ENCODE measurements at regions not wholly inside any gene's neighbourhood (a gene's known extent, or its start where the extent isn't known, plus 50 kb on each side); places are given as distances from the start of the nearest gene placed in this dataset.
"Not testable (repeated sequence)": the region's sequence is repeated elsewhere in the genome, so short reads cannot be mapped to it uniquely, and the experiment has no call there.

GRCh38 chr4:63302078-63302477, 1107.2 kb downstream of the TECRL start:
- no peak for DNase-seq (ENCODE audit: low read depth)

- DNase-seq (ENCODE audit: low read depth): peak; percentile 4
These were observed 1112.5 kb downstream of the TECRL start for GRCh38 chr4:63296773-63297172.

DNA sequence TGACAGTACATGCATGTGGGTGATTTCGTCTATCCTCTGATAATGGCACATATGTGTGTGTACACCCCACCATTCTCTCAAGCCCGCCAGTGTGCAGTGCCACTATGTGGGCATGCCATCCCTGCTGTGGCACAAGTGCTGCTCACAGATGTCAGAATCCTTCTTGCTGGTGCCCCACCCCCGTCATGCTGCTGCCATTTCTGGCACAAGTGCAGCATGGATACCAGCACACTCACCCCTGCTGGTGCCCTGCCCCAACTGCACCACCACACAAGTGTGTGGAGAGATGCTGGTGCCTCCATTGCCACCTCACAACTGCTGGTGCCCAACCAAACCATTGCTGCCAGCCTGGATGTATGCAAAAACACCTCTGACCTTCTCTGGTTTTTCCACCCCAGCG, 1133.8 kb downstream of the TECRL start:
- DNase-seq (ENCODE audit: low read depth): no peak

GRCh38 chr4:63269156-63269555, 1140.1 kb downstream of the TECRL start:
- DNase-seq (ENCODE audit: low read depth): no peak

DNA sequence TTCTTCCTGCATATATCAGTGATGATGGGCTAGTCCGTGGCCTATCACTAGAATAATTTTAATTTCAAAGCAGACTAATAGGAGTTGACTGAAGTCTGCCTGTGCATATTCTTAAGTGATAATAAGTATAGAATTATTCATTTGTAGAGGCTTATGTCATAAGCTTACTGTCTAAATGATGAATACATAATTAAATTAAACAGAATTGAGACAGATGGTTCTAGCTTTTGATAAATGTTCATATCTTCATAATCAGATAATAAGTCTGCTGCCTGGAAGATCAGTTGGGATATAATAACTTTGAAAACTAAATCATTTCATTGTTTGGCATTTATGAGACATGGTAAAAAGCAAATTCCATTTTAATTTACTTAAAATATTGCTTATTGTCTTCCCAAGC, 1175.6 kb downstream of the TECRL start:
- DNase-seq (ENCODE audit: low read depth): no peak

DNA sequence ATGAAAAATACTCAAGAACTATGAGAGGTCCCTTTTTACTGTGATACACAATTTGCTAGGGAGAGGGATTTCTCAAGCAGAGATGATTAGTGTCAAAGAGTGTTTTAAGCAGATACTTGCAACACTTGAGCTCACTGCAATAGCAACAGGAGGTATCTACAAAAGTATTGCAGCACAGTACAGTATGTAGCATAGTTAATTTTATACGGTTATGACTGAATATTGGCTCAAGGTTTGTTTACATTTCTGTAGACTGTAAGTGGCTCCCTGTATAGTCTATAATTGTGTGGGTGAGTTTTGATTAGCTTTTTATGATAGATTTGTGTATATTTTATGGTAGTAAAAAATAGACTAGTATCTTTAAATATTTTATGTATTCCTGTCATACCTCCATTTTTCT, 1177.2 kb downstream of the TECRL start:
- DNase-seq (ENCODE audit: low read depth): no peak

- no peak for DNase-seq (ENCODE audit: low read depth)
These were observed 1183.0 kb downstream of the TECRL start for GRCh38 chr4:63226229-63226628.

- no peak for DNase-seq (ENCODE audit: low read depth)
These were observed 1186.8 kb downstream of the TECRL start for GRCh38 chr4:63222466-63222865.

DNA sequence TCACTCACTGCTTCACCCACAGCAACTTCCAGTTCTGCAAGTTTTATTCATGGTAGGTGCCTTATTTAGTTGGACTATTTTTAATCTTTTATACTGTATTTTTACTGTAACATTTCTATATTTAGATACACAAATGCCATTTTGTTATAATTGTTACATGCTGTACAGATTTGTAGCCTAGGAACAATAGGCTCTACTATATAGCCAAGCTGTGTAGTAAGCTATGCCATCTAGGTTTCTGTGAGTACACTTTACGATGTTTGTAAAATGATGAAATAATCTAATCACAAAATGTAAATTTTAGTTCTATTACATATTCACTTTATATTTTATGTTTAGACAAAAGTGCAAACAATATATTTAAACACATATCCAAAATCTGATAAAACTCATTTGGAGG, 1187.8 kb downstream of the TECRL start:
- no peak for DNase-seq (ENCODE audit: low read depth)

GRCh38 chr4:63218856-63219255, 1190.4 kb downstream of the TECRL start:
- DNase-seq (ENCODE audit: low read depth): no peak

DNA sequence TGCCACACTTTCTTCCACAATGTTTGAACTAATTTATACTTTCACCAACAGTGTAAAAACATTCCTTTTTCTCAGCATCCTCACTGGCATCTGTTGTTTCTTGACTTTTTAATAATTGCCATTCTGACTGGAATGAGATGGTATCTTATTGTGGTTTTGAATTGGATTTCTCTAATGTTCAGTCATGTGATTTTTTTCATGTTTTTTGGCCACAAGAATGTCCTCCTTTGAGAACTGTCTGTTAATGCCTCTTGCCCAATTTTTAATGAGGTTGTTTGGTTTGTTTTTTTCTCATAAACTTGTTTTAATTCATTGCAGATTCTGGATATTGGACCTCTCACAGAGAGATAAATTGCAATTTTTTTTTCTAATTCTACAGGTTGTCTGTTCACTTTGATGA, 1195.2 kb downstream of the TECRL start:
- DNase-seq (ENCODE audit: low read depth): no peak

- DNase-seq (ENCODE audit: low read depth): no peak
These were observed 1197.3 kb downstream of the TECRL start for GRCh38 chr4:63211776-63212479.

GRCh38 chr4:63211375-63211774, 1197.9 kb downstream of the TECRL start:
- no peak for DNase-seq (ENCODE audit: low read depth)

GRCh38 chr4:63193029-63193428, 1216.2 kb downstream of the TECRL start:
- DNase-seq (ENCODE audit: low read depth): not testable (repeated sequence)

- no peak for DNase-seq (ENCODE audit: low read depth)
These were observed 1237.9 kb downstream of the TECRL start for GRCh38 chr4:63171341-63171740.

- DNase-seq (ENCODE audit: low read depth): no peak
These were observed 1238.3 kb downstream of the TECRL start for GRCh38 chr4:63170923-63171322.

DNA sequence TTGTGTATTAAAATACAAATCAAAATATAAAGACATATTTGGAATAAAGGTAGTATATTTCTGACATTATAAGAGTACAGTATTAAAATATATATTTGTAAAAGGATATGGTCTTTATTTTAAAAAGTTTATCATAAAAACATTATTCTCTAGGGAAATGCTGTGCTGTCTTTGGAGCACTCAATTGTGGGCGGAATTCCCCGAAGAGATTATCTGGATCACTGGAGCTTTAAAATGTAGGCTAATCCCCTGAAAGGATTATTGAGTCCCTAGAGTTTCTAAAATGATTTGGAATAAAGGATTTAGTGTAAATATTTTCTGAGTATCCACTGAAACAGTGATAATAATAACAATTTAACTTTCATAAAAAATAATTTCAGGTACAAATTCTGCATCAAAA, 1239.4 kb downstream of the TECRL start:
- DNase-seq (ENCODE audit: low read depth): no peak

GRCh38 chr4:63155561-63155960, 1253.7 kb downstream of the TECRL start:
- no peak for DNase-seq (ENCODE audit: low read depth)

- DNase-seq (ENCODE audit: low read depth): peak; percentile 54
These were observed 1285.8 kb downstream of the TECRL start for GRCh38 chr4:63123441-63123840.

GRCh38 chr4:63122955-63123354, 1286.3 kb downstream of the TECRL start:
- no peak for DNase-seq (ENCODE audit: low read depth)

DNA sequence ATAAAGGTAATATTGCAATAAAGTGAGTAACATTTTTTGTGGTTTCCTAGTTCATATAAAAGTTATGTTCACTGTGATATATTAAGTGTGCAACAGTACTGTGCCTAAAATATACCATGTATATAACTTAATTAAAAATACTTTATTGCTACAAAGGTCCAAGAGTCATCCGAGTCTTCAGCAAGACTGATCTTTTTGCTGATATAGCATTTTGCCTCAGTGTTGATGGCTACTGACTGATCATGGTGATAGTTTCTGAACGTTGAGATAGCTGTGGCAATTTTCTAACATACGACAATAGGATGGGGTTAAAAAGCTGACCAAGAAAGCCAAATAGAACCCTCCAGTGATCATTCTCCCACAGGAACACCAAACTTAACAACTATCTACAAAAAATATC, 1302.7 kb downstream of the TECRL start:
- DNase-seq (ENCODE audit: low read depth): no peak

- DNase-seq (ENCODE audit: low read depth): peak; percentile 48
These were observed 1303.4 kb downstream of the TECRL start for GRCh38 chr4:63105839-63106238.

GRCh38 chr4:63090641-63091040, 1318.6 kb downstream of the TECRL start:
- DNase-seq (ENCODE audit: low read depth): no peak

GRCh38 chr4:63085091-63085490, 1324.2 kb downstream of the TECRL start:
- DNase-seq (ENCODE audit: low read depth): peak; percentile 4
